ENCODE measurements at regions not wholly inside any gene's neighbourhood (a gene's known extent, or its start where the extent isn't known, plus 50 kb on each side); places are given as distances from the start of the nearest gene placed in this dataset.
"Not testable (repeated sequence)": the region's sequence is repeated elsewhere in the genome, so short reads cannot be mapped to it uniquely, and the experiment has no call there.

DNA sequence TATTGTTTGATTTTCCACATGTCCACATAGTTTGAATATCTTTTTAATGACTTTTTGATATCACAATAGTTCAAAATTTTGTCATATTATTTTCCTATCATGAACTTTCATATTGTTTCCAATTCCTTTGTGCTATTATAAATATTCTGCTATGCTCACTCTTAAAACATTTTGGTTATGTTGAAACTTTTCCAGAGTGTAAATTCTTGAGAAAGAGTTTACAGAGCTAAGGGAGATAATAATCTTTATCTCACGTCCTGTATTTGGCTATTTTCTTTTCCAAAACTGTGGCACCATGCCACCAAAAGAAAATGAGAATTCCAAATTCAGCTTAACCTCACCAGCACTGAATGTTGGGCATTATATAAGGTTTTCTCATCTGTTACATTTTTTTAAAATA lies 210.9 kb downstream of the TFAP2B start:
- Mint-ChIP-seq H3K9me3 (peaks cover 11% of the 10 kb centered on the region), H3K4me3 (no peak overlapping the region), H3K27ac (no peak overlapping the region), H3K27me3 (no peaks in the 10 kb centered on the region), H3K36me3 (no peaks in the 10 kb centered on the region), H3K4me1 (no peaks in the 10 kb centered on the region)
- no peak for DNase-seq
- CTCF ChIA-PET = no interaction called here

- H3K9me3 Mint-ChIP-seq = no peaks in the 10 kb centered on the region
- H3K27ac Mint-ChIP-seq = no peak overlapping the region
- no peaks in the 10 kb centered on the region for H3K27me3 Mint-ChIP-seq
- no peak for DNase-seq
- H3K4me3 Mint-ChIP-seq = no peak overlapping the region
- no peaks in the 10 kb centered on the region for H3K36me3 Mint-ChIP-seq
- CTCF ChIA-PET = no interaction called here
- H3K4me1 Mint-ChIP-seq = no peaks in the 10 kb centered on the region
These were observed 226.9 kb downstream of the TFAP2B start for GRCh38 chr6:51045548-51045947.

DNA sequence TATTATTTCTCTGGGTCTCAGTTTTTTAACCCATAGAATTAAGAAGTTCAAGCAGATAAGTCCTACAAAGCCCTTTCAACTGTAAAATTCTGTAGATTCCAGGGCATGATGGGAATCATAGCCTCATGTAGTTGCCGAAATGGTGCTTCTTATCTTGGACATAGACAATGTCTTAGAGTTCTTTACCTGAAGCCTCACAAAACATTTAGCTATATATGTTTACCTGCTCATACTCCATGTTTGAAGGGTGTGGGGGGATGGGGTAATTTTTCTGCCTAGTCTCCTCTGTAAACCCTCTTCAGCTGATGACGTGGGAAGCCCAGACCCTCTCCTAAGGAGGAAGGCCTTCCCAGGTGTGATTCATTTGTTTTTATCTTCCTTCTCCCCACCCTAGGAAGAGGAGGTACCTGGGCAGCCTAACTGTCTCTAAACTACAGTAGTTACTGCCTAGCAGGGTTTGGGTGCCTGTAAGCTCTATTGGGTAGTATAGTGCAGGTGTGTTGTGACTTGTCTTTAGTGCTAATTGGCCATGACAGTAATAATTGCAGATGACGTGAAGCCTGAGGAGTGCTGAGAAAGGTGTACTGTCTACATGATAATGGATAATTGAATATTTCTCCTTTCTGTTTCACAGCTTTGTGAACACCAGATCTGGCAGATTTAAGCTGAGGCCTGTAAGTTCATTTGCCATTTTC lies 230.8 kb downstream of the TFAP2B start:
- H3K4me3 Mint-ChIP-seq = no peak overlapping the region
- H3K27me3 Mint-ChIP-seq = no peaks in the 10 kb centered on the region
- no peaks in the 10 kb centered on the region for H3K36me3 Mint-ChIP-seq
- H3K4me1 Mint-ChIP-seq = no peaks in the 10 kb centered on the region
- DNase-seq = no peak
- no peak overlapping the region for H3K27ac Mint-ChIP-seq
- CTCF ChIA-PET = no interaction called here
- no peaks in the 10 kb centered on the region for H3K9me3 Mint-ChIP-seq

DNA sequence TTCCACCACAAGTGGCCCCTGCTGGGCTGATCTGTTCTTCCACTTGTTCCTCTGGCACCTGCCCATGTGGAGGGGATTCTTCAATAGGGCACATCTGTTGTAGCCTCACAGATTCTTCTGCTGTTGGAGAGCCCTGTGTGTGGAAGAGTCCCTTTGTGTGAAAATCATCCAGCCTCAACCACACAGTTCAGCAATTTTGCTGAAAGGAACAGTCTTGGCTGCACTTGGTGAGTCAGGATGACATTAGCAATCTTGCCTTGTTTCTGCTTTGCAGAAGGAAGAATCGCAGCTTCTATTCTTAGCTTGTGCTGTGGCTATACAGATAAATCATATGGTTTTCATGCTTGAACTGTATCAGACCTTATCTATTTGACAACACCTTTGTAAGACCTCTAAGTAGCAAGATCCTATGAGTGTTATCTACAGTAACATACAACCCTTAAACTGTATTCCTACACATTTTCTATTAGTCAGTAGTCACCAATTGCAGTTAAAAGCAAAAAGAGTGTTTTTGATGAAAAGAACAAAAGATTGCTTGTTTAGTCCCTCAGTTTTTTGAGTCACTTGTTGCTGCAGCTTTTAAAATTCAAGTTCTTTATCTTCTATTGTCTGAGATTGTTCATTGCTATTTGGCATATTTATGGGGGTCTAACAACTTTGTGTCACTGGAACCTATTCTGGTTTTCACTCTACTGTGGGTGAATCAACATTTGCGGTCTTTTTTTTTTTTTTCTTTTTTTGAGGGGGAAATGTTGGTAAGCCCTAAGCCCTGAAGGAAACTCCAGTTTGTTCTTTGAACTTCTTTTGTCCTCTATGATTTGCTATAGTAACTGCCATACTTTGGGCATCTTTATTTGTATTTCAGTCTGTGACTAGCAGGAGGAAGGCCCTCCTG lies 231.6 kb downstream of the TFAP2B start:
- Mint-ChIP-seq H3K4me3 (no peak overlapping the region), H3K27ac (no peak overlapping the region), H3K9me3 (no peaks in the 10 kb centered on the region), H3K36me3 (no peaks in the 10 kb centered on the region), H3K4me1 (no peaks in the 10 kb centered on the region), H3K27me3 (no peaks in the 10 kb centered on the region)
- no peak for DNase-seq
- CTCF ChIA-PET = no interaction called here

DNA sequence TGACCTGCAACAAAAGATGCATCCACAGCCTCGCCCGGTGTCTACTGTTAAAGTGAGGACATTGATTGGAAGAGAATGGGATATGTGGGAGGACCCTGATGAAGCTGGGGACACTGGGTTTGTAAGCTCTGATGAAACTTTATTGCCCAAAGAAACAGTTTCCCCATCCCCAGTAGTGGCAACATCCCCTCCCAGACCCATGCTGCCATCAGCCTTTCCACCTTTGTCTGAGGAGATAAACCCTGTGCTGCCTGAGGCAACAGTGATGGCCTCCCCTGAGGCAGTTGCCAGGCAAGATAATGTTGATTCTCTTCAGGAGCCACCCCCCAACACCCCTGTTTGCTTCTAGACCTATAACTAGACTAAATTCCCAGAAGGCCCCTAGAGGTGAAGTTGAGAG lies 234.0 kb downstream of the TFAP2B start:
- H3K27ac Mint-ChIP-seq, CTCF ChIA-PET, H3K4me3 Mint-ChIP-seq, H3K9me3 Mint-ChIP-seq, DNase-seq, H3K36me3 Mint-ChIP-seq, H3K4me1 Mint-ChIP-seq, H3K27me3 Mint-ChIP-seq: not testable (repeated sequence)

DNA sequence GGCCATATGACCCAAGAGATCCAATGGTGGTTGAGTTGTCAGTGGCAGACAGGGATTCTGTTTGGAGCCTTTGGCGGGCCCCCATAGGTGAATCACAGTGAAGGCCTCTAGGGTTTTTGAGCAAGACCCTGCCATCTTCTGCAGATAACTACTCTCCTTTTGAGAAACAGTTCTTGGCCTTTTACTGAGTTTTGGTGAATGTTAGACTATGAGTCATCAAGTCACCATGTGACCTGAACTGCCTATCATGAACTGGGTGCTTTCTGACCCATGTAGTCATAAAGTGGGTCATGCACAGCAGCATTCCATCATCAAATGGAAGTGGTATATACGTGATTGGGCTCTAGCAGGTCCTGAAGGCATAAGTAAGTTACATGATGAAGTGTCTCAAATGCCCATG lies 236.6 kb downstream of the TFAP2B start:
- H3K27me3 Mint-ChIP-seq, H3K27ac Mint-ChIP-seq, DNase-seq, H3K9me3 Mint-ChIP-seq, H3K4me3 Mint-ChIP-seq, H3K36me3 Mint-ChIP-seq, H3K4me1 Mint-ChIP-seq, CTCF ChIA-PET: not testable (repeated sequence)

DNA sequence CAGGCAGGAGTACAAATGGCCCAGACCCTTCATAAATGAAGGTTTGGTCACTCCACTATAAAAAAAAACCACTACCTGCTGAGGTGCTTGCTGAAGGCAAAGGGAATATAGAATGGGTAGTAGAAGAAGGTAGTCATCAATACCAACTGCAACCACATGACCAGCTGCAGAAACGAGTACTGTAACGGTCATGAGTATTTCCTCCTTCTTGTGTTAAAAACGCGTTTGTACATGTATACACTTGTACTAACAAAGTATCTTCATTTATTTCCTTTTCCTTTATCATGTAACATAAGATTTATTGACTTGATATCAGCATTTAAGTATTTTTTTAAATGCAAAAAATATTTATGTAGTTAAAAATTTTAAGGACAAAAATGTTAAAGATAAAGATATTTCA lies 238.6 kb downstream of the TFAP2B start:
- CTCF ChIA-PET = no interaction called here
- Mint-ChIP-seq H3K36me3 (no peaks in the 10 kb centered on the region), H3K27ac (no peak overlapping the region), H3K27me3 (no peaks in the 10 kb centered on the region), H3K9me3 (no peaks in the 10 kb centered on the region), H3K4me3 (no peak overlapping the region), H3K4me1 (no peaks in the 10 kb centered on the region)
- no peak for DNase-seq

DNA sequence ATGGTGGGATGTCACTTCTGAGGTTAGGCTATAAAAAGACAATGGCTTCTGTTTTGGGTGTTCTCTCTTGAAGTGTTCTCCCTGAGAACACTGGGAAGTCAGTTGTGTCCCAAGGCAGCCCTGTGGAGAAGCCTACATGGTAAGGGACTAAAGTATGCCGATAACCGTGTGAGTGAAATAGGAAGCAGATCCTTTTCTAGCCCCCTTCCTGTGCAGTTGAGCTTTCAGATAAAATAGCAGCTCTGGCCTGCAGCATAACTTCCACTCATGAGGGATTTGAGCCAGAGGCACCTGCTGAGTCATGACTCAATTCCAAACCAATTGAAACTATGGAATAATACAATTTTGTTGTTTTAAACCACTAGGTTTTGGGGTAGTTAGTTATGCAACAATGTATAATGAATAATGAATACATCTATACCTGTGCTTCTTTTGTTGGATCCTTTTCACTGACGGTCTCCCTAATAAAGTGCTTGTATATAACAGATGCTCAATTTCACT lies 241.6 kb downstream of the TFAP2B start:
- DNase-seq = no peak
- H3K9me3 Mint-ChIP-seq = no peaks in the 10 kb centered on the region
- H3K27ac Mint-ChIP-seq = no peak overlapping the region
- H3K4me3 Mint-ChIP-seq = no peak overlapping the region
- CTCF ChIA-PET = no interaction called here
- no peaks in the 10 kb centered on the region for H3K4me1 Mint-ChIP-seq
- H3K27me3 Mint-ChIP-seq = no peaks in the 10 kb centered on the region
- no peaks in the 10 kb centered on the region for H3K36me3 Mint-ChIP-seq

- Mint-ChIP-seq H3K4me1 (no peaks in the 10 kb centered on the region), H3K27me3 (no peaks in the 10 kb centered on the region), H3K9me3 (no peaks in the 10 kb centered on the region), H3K4me3 (no peak overlapping the region), H3K36me3 (no peaks in the 10 kb centered on the region), H3K27ac (no peak overlapping the region)
- CTCF ChIA-PET = no interaction called here
- DNase-seq = no peak
These were observed 243.6 kb downstream of the TFAP2B start for GRCh38 chr6:51062166-51062722.

DNA sequence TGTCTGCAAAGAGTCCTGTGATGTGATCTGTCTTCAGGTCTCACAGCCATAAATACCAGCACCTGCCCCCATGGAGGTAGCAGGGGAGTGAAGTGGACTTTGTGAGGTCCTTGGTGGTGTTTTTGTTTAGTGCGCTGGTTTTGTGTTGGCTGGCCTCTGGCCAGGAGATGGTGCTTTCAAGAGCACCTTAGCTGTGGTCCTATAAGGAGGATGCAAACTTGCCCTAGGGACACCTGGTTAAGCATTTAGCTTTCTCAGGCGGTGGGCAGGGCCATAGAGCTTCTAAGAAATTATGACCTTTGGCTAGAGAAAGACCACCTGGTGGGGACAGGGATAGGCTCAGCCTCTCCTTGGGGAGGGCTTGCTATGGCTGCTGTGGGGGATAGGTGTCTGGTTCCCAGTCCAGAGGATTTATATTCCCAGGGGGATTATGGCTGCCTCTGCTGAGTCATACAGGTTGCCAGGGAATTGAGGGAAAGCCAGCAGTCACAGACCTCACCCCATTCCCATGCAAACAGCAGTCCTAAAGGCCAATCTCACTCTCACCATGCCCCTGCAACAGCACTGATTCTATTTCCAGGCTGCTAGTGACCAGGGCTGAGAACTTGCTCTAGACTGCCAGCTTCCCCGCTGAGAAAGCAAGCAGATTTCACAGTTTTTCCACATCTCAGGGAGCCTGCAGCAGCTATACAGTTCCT lies 259.3 kb downstream of the TFAP2B start:
- DNase-seq = no peak
- CTCF ChIA-PET = no interaction called here
- Mint-ChIP-seq H3K27me3 (no peaks in the 10 kb centered on the region), H3K4me1 (no peaks in the 10 kb centered on the region), H3K36me3 (no peaks in the 10 kb centered on the region), H3K9me3 (peaks cover 5% of the 10 kb centered on the region), H3K4me3 (no peak overlapping the region), H3K27ac (no peak overlapping the region)

- CTCF ChIA-PET = no interaction called here
- H3K27ac Mint-ChIP-seq = no peak overlapping the region
- H3K4me3 Mint-ChIP-seq = no peak overlapping the region
- peaks cover 5% of the 10 kb centered on the region for H3K9me3 Mint-ChIP-seq
- DNase-seq = no peak
- no peaks in the 10 kb centered on the region for H3K27me3 Mint-ChIP-seq
- no peaks in the 10 kb centered on the region for H3K4me1 Mint-ChIP-seq
- no peaks in the 10 kb centered on the region for H3K36me3 Mint-ChIP-seq
These were observed 271.7 kb downstream of the TFAP2B start for GRCh38 chr6:51090343-51090742.

GRCh38 chr6:51093871-51094270 lies 275.2 kb downstream of the TFAP2B start:
- no peak overlapping the region for H3K4me3 Mint-ChIP-seq
- H3K27me3 Mint-ChIP-seq = no peaks in the 10 kb centered on the region
- H3K9me3 Mint-ChIP-seq = peaks cover 5% of the 10 kb centered on the region
- no peak overlapping the region for H3K27ac Mint-ChIP-seq
- H3K4me1 Mint-ChIP-seq = no peaks in the 10 kb centered on the region
- CTCF ChIA-PET = interaction anchor here (0.6 to 0.7 kb wide), 2 partner anchors 106 to 959 kb away, joined by 3 read pairs; no protein-coding TSS in a partner anchor
- DNase-seq = no peak
- no peaks in the 10 kb centered on the region for H3K36me3 Mint-ChIP-seq

- CTCF ChIA-PET = interaction anchor here (0.6 to 0.7 kb wide), 2 partner anchors 105 to 959 kb away, joined by 3 read pairs; no protein-coding TSS in a partner anchor
- no peak for DNase-seq
- H3K27me3 Mint-ChIP-seq = no peaks in the 10 kb centered on the region
- H3K4me3 Mint-ChIP-seq = no peak overlapping the region
- H3K27ac Mint-ChIP-seq = no peak overlapping the region
- no peaks in the 10 kb centered on the region for H3K4me1 Mint-ChIP-seq
- H3K36me3 Mint-ChIP-seq = no peaks in the 10 kb centered on the region
- peaks cover 5% of the 10 kb centered on the region for H3K9me3 Mint-ChIP-seq
These were observed 275.6 kb downstream of the TFAP2B start for GRCh38 chr6:51094271-51094670.

GRCh38 chr6:51098246-51098645 lies 279.6 kb downstream of the TFAP2B start:
- peaks cover 2% of the 10 kb centered on the region for H3K9me3 Mint-ChIP-seq
- CTCF ChIA-PET = no interaction called here
- H3K27ac Mint-ChIP-seq = no peak overlapping the region
- DNase-seq = no peak
- H3K4me1 Mint-ChIP-seq = no peaks in the 10 kb centered on the region
- H3K36me3 Mint-ChIP-seq = no peaks in the 10 kb centered on the region
- H3K4me3 Mint-ChIP-seq = no peak overlapping the region
- no peaks in the 10 kb centered on the region for H3K27me3 Mint-ChIP-seq
